GM23248 (cell line): ENCODE measurements at regions not wholly inside any gene's neighbourhood (a gene's known extent, or its start where the extent isn't known, plus 50 kb on each side); places are given as distances from the start of the nearest gene placed in this dataset.

ENCODE experiments used
- EZH2 ChIP-seq: fragments of 200-600 bp; sonication (generic); IDR thresholded peaks from 2 replicates; pipeline ENCODE4 v1.6.1; 2018; ENCODE audit warnings: antibody characterized with exemption, mild to moderate bottlenecking; ENCODE audit not compliant: insufficient read depth, poor library complexity, severe bottlenecking
- EZH2phosphoT487 ChIP-seq: fragments of 200-600 bp; sonication (generic); IDR thresholded peaks from 2 replicates; pipeline ENCODE4 v1.6.1; 2018; ENCODE audit warnings: antibody characterized with exemption, moderate library complexity, mild to moderate bottlenecking, low read depth; ENCODE audit not compliant: insufficient read depth

DNA sequence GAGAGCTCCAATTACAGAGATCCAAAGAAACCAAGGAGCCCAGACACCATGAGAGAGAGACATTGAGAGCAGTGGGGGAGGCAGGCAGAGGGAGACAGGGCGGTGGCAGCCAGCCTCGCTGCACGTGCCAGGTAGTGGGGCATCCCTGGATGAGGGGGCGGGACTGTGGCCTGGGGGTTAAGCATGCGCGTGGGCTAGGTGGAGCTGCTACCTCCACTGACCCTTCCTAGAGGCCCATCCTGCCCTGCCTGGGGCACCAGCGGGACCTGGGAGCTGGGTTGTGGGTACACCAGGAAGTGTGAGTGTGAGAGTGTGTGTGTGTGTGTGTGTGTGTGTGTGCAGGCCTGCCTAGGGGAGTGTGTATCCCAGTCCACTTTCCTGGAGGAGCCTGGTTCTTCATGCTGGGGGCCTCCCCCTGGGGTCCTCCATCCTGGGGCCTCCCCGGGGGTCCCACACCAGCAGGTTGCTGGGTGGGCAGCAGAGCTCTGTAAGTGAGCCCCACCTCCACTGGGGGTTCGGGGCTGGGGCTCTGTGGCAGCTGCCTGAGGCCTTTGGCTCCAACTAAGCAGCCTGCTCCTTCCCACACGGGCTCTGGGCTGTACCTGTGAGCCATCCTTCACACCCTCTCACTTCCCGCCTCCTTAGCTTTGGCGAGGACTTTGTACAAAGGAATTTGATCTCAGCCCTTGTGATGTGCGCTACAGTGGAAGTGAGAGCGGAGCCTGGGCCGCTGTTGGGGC is 127.4 kb downstream of the IRF8 start:
- TF ChIP-seq EZH2 (no peak), EZH2phosphoT487 (no peak)
